Prostate gland (tissue), 2 donors: ENCODE measurements at regions not wholly inside any gene's neighbourhood (a gene's known extent, or its start where the extent isn't known, plus 50 kb on each side); places are given as distances from the start of the nearest gene placed in this dataset.

Experiments
- POLR2A ChIP-seq: fragments of 450-650 bp; IDR thresholded peaks from one replicate; pipeline ENCODE4 v1.6.1; 2016; ENCODE audit warnings: antibody characterized with exemption, mild to moderate bottlenecking
- TF ChIP-seq, protein P1 (sequence below), 4 experiments: fragments of 200-600 bp in 2 of 4; fragments of 450-650 bp in 2 of 4; sonication (generic) in 2 of 4; IDR thresholded peaks; 1 replicate in 3 of 4; 2 replicates in 1 of 4; pipeline ENCODE4 v1.5.1; 2016 to 2019; ENCODE audit warnings: antibody characterized with exemption in 4 of 4, mild to moderate bottlenecking in 2 of 4, moderate library complexity in 2 of 4

DNA sequence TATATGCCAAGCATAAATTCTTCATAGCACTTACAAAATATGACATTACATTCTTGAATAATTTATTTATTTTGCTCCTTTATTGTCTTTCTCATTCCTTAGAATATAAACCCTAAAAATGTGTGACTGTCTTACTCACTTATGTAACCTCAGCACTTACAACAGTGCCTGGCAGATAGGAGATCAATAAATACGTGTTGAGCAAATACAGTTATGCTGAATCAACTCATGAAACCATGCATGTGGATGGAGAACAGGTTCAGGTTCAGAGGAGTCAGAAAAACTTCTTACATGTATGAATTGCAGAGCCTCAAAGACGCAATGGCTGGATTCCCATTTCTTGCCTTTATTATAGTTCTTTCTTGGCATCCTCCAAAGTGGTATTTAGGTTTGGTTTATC, 659.4 kb upstream of the CHAC2 start:
- TF ChIP-seq, protein P1, sequence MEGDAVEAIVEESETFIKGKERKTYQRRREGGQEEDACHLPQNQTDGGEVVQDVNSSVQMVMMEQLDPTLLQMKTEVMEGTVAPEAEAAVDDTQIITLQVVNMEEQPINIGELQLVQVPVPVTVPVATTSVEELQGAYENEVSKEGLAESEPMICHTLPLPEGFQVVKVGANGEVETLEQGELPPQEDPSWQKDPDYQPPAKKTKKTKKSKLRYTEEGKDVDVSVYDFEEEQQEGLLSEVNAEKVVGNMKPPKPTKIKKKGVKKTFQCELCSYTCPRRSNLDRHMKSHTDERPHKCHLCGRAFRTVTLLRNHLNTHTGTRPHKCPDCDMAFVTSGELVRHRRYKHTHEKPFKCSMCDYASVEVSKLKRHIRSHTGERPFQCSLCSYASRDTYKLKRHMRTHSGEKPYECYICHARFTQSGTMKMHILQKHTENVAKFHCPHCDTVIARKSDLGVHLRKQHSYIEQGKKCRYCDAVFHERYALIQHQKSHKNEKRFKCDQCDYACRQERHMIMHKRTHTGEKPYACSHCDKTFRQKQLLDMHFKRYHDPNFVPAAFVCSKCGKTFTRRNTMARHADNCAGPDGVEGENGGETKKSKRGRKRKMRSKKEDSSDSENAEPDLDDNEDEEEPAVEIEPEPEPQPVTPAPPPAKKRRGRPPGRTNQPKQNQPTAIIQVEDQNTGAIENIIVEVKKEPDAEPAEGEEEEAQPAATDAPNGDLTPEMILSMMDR (IDR thresholded peaks at IDR 0.05) = no peak
- TF ChIP-seq POLR2A = no peak
